Bronchial epithelial cell (primary cell): ENCODE measurements at regions not wholly inside any gene's neighbourhood (a gene's known extent, or its start where the extent isn't known, plus 50 kb on each side); places are given as distances from the start of the nearest gene placed in this dataset.
"Not testable (repeated sequence)": the region's sequence is repeated elsewhere in the genome, so short reads cannot be mapped to it uniquely, and the experiment has no call there.

Experiments used
- DNase-seq: peaks from one replicate; pipeline ENCODE4 v3.0.0-alpha.2; 2010; ENCODE audit warnings: low read depth
- FAIRE-seq: peaks from 2 replicates; lab custom pipeline; 2011; peaks lifted over from hg19 to GRCh38; lab: Jason Lieb, UNC
- H3K27me3 ChIP-seq: 2 replicates; pipeline ENCODE4 v1.5.1; 2011; ENCODE audit warnings: low read length; ENCODE audit not compliant: control insufficient read depth, insufficient read depth
- H3K36me3 ChIP-seq: 2 replicates; pipeline ENCODE4 v1.5.1; 2011; ENCODE audit warnings: low read length; ENCODE audit not compliant: control insufficient read depth, insufficient read depth
- H3K4me3 ChIP-seq: 2 replicates; pipeline ENCODE4 v1.5.1; 2011; ENCODE audit warnings: mild to moderate bottlenecking, low read depth, low read length, control low read depth
- CTCF ChIP-seq: IDR thresholded peaks from 2 replicates; pipeline ENCODE4 v1.5.1; 2011; ENCODE audit warnings: mild to moderate bottlenecking, moderate library complexity, low read length, control low read depth, inconsistent platforms; ENCODE audit not compliant: insufficient read depth, severe bottlenecking

DNA sequence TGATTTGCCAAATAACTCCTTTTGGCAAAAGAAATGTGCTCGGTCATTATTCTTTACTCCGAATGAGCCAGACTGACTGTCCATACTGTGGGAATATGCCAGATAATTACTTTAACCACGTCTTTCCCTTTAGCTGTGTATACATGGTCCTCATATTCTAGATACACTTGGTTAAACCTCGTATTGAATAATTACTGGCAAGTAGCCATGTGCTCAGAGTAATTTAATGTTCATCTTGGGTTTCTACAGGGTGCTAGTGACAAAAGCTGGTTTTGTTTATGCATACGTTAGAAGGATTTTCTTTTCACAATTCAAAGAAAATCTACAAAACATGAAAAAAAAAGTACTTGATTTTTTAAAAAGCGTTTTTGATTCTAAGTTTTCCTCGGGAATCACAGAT lies 540.3 kb downstream of the KCNJ2 start:
- no peak overlapping the region for H3K4me3 ChIP-seq
- FAIRE-seq = no peak
- H3K27me3 ChIP-seq = peaks cover 2% of the 10 kb centered on the region
- no peak for TF ChIP-seq CTCF
- H3K36me3 ChIP-seq = no peaks in the 10 kb centered on the region
- no peak for DNase-seq

- TF ChIP-seq CTCF = no peak
- DNase-seq (no peak), FAIRE-seq (no peak)
- H3K36me3 ChIP-seq = no peaks in the 10 kb centered on the region
- no peaks in the 10 kb centered on the region for H3K27me3 ChIP-seq
- no peak overlapping the region for H3K4me3 ChIP-seq
Observed at GRCh38 chr17:70713694-70714093, 544.4 kb downstream of the KCNJ2 start.

GRCh38 chr17:70716551-70716950 lies 547.2 kb downstream of the KCNJ2 start:
- DNase-seq (no peak), FAIRE-seq (no peak)
- no peaks in the 10 kb centered on the region for H3K27me3 ChIP-seq
- no peak overlapping the region for H3K4me3 ChIP-seq
- no peaks in the 10 kb centered on the region for H3K36me3 ChIP-seq
- TF ChIP-seq CTCF = no peak

- H3K36me3 ChIP-seq = no peaks in the 10 kb centered on the region
- no peak for FAIRE-seq
Observed at GRCh38 chr17:70717042-70717441, 547.7 kb downstream of the KCNJ2 start.

DNA sequence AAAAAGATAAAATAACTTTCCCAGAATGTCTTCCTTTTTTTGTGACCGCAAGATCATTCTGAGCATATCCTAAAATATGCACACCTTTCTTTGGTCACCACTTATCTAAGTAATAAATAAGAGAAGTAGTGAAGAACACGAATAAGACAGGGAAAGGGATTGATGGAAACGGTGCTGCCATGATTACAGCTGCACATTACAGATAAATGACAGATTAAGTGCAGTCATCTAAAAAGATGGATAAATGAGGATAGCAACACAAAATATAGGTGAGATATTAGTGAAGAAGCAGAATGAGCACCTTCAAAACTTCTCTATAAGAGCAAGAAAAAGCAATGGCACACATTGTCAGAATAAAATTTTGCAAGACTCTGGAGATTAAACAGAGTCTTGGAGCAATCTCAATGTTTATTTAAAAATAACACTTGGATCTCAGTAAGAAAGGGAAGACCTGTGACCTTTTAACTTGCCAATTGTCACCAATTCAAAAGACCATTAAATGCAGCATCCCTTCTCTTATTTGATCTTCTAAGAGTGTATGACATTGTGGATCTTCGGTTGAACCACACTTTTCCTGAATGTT lies 567.1 kb downstream of the KCNJ2 start:
- Histone ChIP-seq H3K4me3 (no peak overlapping the region), H3K36me3 (no peaks in the 10 kb centered on the region), H3K27me3 (no peaks in the 10 kb centered on the region)
- DNase-seq (no peak), FAIRE-seq (no peak)
- no peak for TF ChIP-seq CTCF

More at GRCh38 chr17:70717042-70717441, 547.7 kb downstream of the KCNJ2 start:
- no peaks in the 10 kb centered on the region for H3K27me3 ChIP-seq
- no peak for TF ChIP-seq CTCF
- DNase-seq = no peak
- H3K4me3 ChIP-seq = no peak overlapping the region

GRCh38 chr17:70739065-70739464 lies 569.7 kb downstream of the KCNJ2 start:
- no peak for FAIRE-seq
- Histone ChIP-seq H3K36me3 (no peaks in the 10 kb centered on the region), H3K4me3 (no peak overlapping the region), H3K27me3 (no peaks in the 10 kb centered on the region)
- TF ChIP-seq CTCF = no peak
- no peak for DNase-seq

DNA sequence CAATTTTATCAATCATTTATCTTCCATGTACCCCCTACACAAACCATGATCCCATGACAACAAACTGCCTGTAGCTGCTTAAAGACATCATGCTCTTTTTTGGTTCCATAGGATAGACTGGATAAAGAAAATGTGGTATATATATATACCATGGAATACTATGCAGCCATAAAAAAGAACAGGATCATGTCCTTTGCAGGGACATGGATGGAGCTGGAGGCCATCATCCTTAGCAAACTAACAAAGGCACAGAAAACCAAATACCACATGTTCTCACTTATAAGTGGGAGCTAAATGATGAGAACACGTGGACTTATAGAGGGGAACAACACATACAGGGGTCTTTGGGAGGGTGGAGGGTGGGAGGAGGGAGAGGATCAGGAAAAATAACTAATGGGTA lies 577.2 kb downstream of the KCNJ2 start:
- not testable (repeated sequence) for FAIRE-seq, H3K36me3 ChIP-seq, DNase-seq, H3K4me3 ChIP-seq, H3K27me3 ChIP-seq
